A549 (cell line): ENCODE measurements at regions not wholly inside any gene's neighbourhood (a gene's known extent, or its start where the extent isn't known, plus 50 kb on each side); places are given as distances from the start of the nearest gene placed in this dataset.

Experiments
- ATAC-seq, 2 experiments: fragments of 200-7000 bp in 1 of 2; fragments of >200 bp in 1 of 2; cut with Nextera tagmentation in 1 of 2; cut with Tn5 transposase in 1 of 2; 3 replicates each; pipeline versions ENCODE4 v1.8.0 to v1.9.1; 2018 to 2020; ENCODE audit warnings: mild to moderate bottlenecking in 1 of 2, moderate library complexity in 1 of 2
- CTCF ChIA-PET: fragments of 300-600 bp; sonication (Branson Sonifier 250); formaldehyde crosslinking; extraction: SDS; loops from one replicate; lab custom pipeline; 2021; ENCODE audit warnings: antibody characterized with exemption, inconsistent platforms; lab: Yijun Ruan, JAX
- POLR2A ChIA-PET: fragments of 350-600 bp; formaldehyde crosslinking; extraction: SDS; loops from one replicate; lab custom pipeline; 2021; ENCODE audit warnings: antibody characterized with exemption, inconsistent platforms; lab: Yijun Ruan, JAX
- DNase-seq, 2 experiments: peaks; one replicate each; pipeline versions ENCODE4 v3.0.0 to v3.0.0-alpha.2; 2011 to 2016; ENCODE audit warnings: low read depth in 1 of 2, low spot score in 1 of 2
- FAIRE-seq: peaks from 2 replicates; lab custom pipeline; 2011; peaks lifted over from hg19 to GRCh38; lab: Jason Lieb, UNC
- H3K27ac ChIP-seq, 2 experiments: fragments of >200 bp; sonication (Bioruptor Twin); formaldehyde crosslinking; 3 replicates each; pipeline ENCODE4 v1.5.1; 2016 to 2017
- H3K4me1 ChIP-seq: fragments of >200 bp; sonication (Bioruptor Twin); formaldehyde crosslinking; 3 replicates; pipeline ENCODE4 v1.6.1; 2016
- H3K4me2 ChIP-seq: fragments of >200 bp; sonication (Bioruptor Twin); formaldehyde crosslinking; 3 replicates; pipeline ENCODE4 v1.6.1; 2016
- H3K4me3 ChIP-seq: fragments of >200 bp; sonication (Bioruptor Twin); formaldehyde crosslinking; 3 replicates; pipeline ENCODE4 v1.5.1; 2016
- H3K9me3 ChIP-seq: fragments of >200 bp; sonication (Bioruptor Twin); formaldehyde crosslinking; 3 replicates; pipeline ENCODE4 v1.6.1; 2016
- BHLHE40 ChIP-seq: IDR thresholded peaks from 2 replicates; pipeline ENCODE4 v1.6.1; 2012; ENCODE audit warnings: low read depth, low read length, inconsistent platforms
- CHD4 ChIP-seq: fragments of 200-600 bp; sonication (generic); IDR thresholded peaks from 2 replicates; pipeline ENCODE4 v1.6.1; 2016; ENCODE audit warnings: antibody characterized with exemption, mild to moderate bottlenecking, borderline replicate concordance
- CTCF ChIP-seq: fragments of >200 bp; sonication (Bioruptor Twin); formaldehyde crosslinking; IDR thresholded peaks from 3 replicates; pipeline ENCODE4 v1.5.1; 2016
- EHMT2 ChIP-seq: fragments of 200-600 bp; sonication (generic); IDR thresholded peaks from 2 replicates; pipeline ENCODE4 v1.6.1; 2016; ENCODE audit warnings: antibody characterized with exemption, low read depth, mild to moderate bottlenecking, moderate library complexity
- ELK1 ChIP-seq: fragments of 150-350 bp; IDR thresholded peaks from 2 replicates; pipeline ENCODE4 v1.6.1; 2014; ENCODE audit warnings: low read depth, mild to moderate bottlenecking, low read length
- FOSL2 ChIP-seq, 2 experiments: fragments of 450-650 bp in 1 of 2; fragments of >200 bp in 1 of 2; sonication (Bioruptor Twin) in 1 of 2; formaldehyde crosslinking; IDR thresholded peaks; 2 replicates each; pipeline versions ENCODE4 v1.5.0 to v1.6.1; 2016 to 2020; ENCODE audit warnings: mild to moderate bottlenecking in 1 of 2, moderate library complexity in 1 of 2
- HES2 ChIP-seq: fragments of >200 bp; sonication (Bioruptor Twin); formaldehyde crosslinking; IDR thresholded peaks from 2 replicates; pipeline ENCODE4 v1.6.1; 2016
- HOXA7 ChIP-seq: fragments of 250-450 bp; sonication (Bioruptor Pico); IDR thresholded peaks from 2 replicates; pipeline ENCODE4 v1.5.0; 2020; ENCODE audit warnings: mild to moderate bottlenecking, moderate library complexity
- JUNB ChIP-seq: fragments of >200 bp; sonication (Bioruptor Twin); formaldehyde crosslinking; IDR thresholded peaks from 2 replicates; pipeline ENCODE4 v1.6.1; 2016
- MAFK ChIP-seq: fragments of 450-650 bp; IDR thresholded peaks from 2 replicates; pipeline ENCODE4 v1.6.1; 2014; ENCODE audit not compliant: partially characterized antibody
- MAZ ChIP-seq: fragments of 150-350 bp; IDR thresholded peaks from 2 replicates; pipeline ENCODE4 v1.6.1; 2014; ENCODE audit warnings: antibody characterized with exemption, low read depth, low read length, borderline replicate concordance
- MYC ChIP-seq: IDR thresholded peaks from 2 replicates; pipeline ENCODE4 v1.6.1; 2012; ENCODE audit warnings: mild to moderate bottlenecking, inconsistent platforms, low read length, improper control_type of control experiment, borderline replicate concordance
- NFE2L2 ChIP-seq: fragments of 150-350 bp; conservative IDR thresholded peaks from 2 replicates; pipeline ENCODE4 v1.6.1; 2014; ENCODE audit warnings: low read length
- PBX3 ChIP-seq: IDR thresholded peaks from 2 replicates; pipeline ENCODE4 v1.6.1; 2012
- POLR2A ChIP-seq: IDR thresholded peaks from 2 replicates; pipeline ENCODE4 v1.6.1; 2012; ENCODE audit warnings: mild to moderate bottlenecking, low read length
- POLR2AphosphoS2 ChIP-seq: conservative IDR thresholded peaks from 2 replicates; pipeline ENCODE4 v1.6.1; 2012; ENCODE audit warnings: low read length, improper control_type of control experiment, inconsistent platforms
- RARB ChIP-seq: fragments of 250-450 bp; sonication (Bioruptor Pico); IDR thresholded peaks from 2 replicates; pipeline ENCODE4 v1.8.0; 2021; ENCODE audit warnings: mild to moderate bottlenecking, moderate library complexity
- RFX5 ChIP-seq: fragments of 450-650 bp; IDR thresholded peaks from 2 replicates; pipeline ENCODE4 v1.7.1; 2014; ENCODE audit warnings: antibody characterized with exemption, mild to moderate bottlenecking, moderate library complexity
- WGBS: methylation state at CpG from one replicate; pipeline ENCODE4 v1.1.6; 2017; ENCODE audit errors: missing lambda C conversion rate; 5-methylcytosine and 5-hydroxymethylcytosine counted together

GRCh38 chr17:11140043-11140442 lies 101.0 kb upstream of the SHISA6 start:
- ATAC-seq (no peak), FAIRE-seq (no peak), DNase-seq (no peak)
- CTCF ChIA-PET, result no interaction called here
- Histone ChIP-seq H3K4me1 (no peaks in the 10 kb centered on the region), H3K9me3 (0 out of 3 replicates have a peak, but pooled peaks cover 2% of the 10 kb centered on the region), H3K27ac (no peak overlapping the region), H3K4me3 (no peak overlapping the region), H3K4me2 (no peak overlapping the region)
- no peak for TF ChIP-seq MYC
- TF ChIP-seq PBX3, result no peak
- no peak for TF ChIP-seq RARB (CRISPR knock-in tag)
- WGBS, result 17% methylated on average over 1 of the region's 1 CpG
- POLR2A ChIA-PET, result interaction anchor here (1.0 kb wide), 1 partner anchor 10 kb away, joined by 3 read pairs; no protein-coding TSS in a partner anchor

GRCh38 chr17:11138023-11138422 lies 103.0 kb upstream of the SHISA6 start:
- whole genome bisulfite sequencing, result 3% methylated on average over 5 of the region's 5 CpGs
- POLR2A ChIA-PET, result no interaction called here
- CTCF ChIA-PET, result interaction anchor here (1.2 kb wide), 1 partner anchor 262 kb away, joined by 4 read pairs; no protein-coding TSS in a partner anchor
- Histone ChIP-seq H3K4me2 (peak overlapping the region; percentile 55), H3K9me3 (0 out of 3 replicates have a peak, but pooled peaks cover 2% of the 10 kb centered on the region), H3K27ac (no peak overlapping the region), H3K4me1 (no peaks in the 10 kb centered on the region), H3K4me3 (peak overlapping the region; percentile 25; the same call in 2 of the 3 replicates)
- no peak for DNase-seq
- no peak for FAIRE-seq
- no peak for ATAC-seq
- TF ChIP-seq MAFK, result peak; percentile 58
- TF ChIP-seq ELK1, result no peak

GRCh38 chr17:11135819-11136218 lies 105.2 kb upstream of the SHISA6 start:
- no peaks in the 10 kb centered on the region for H3K4me1 ChIP-seq
- TF ChIP-seq MYC (no peak), POLR2A (no peak), HOXA7 (no peak), JUNB (no peak), HES2 (no peak), RFX5 (no peak), POLR2AphosphoS2 (no peak), FOSL2 (IDR thresholded peaks at IDR 0.05) (no peak), FOSL2 (CRISPR knock-in tag; IDR thresholded peaks at IDR 0.05) (no peak), MAZ (no peak), CHD4 (no peak), ELK1 (no peak), BHLHE40 (no peak), CTCF (no peak), EHMT2 (no peak), NFE2L2 (no peak)
- TF ChIP-seq, all 56 proteins: peak for 0
- no peak for ATAC-seq
- 9% methylated on average over 1 of the region's 1 CpG for WGBS
- Histone ChIP-seq H3K9me3 (no peaks in the 10 kb centered on the region), H3K4me3 (no peak overlapping the region), H3K27ac (no peak overlapping the region), H3K4me2 (no peak overlapping the region)
- CTCF ChIA-PET, result no interaction called here
- DNase-seq, result no peak
- FAIRE-seq, result no peak
- POLR2A ChIA-PET, result no interaction called here
